GM12878 (cell line): ENCODE measurements at regions not wholly inside any gene's neighbourhood (a gene's known extent, or its start where the extent isn't known, plus 50 kb on each side); places are given as distances from the start of the nearest gene placed in this dataset.

Experiments
- ATAC-seq: fragments of 200-7000 bp; cut with Tn5 transposase; 3 replicates; pipeline ENCODE4 v1.9.1; 2020; ENCODE audit warnings: mild to moderate bottlenecking, moderate library complexity
- BruUV-seq: library from RNA; stranded (reverse); fragments of 400-500 nt; replicated peaks from 2 replicates; lab custom pipeline; 2021; lab: Mats Ljungman, UMichigan
- CTCF ChIA-PET: fragments of 300-600 bp; sonication (Branson Sonifier 250); formaldehyde crosslinking; extraction: SDS; loops from one replicate; lab custom pipeline; 2021; ENCODE audit warnings: inconsistent platforms; lab: Yijun Ruan, JAX
- POLR2A ChIA-PET: fragments of 350-600 bp; formaldehyde crosslinking; extraction: SDS; loops from one replicate; lab custom pipeline; 2021; ENCODE audit warnings: inconsistent platforms; lab: Charles Lee
- RAD21 ChIA-PET: fragments of 300-600 bp; sonication (Branson Sonifier 250); formaldehyde crosslinking; loops from one replicate; lab custom pipeline; 2023; ENCODE audit warnings: antibody characterized with exemption; ENCODE audit not compliant: unreplicated experiment; lab: Charles Lee
- SMC1A ChIA-PET: fragments of 300-600 bp; sonication (Branson Sonifier 250); formaldehyde crosslinking; loops from one replicate; lab custom pipeline; 2023; ENCODE audit not compliant: unreplicated experiment, uncharacterized antibody; lab: Charles Lee
- DNase-seq: peaks from one replicate; pipeline ENCODE4 v3.0.0-alpha.2; 2011; ENCODE audit warnings: low read depth, low spot score
- FAIRE-seq: peaks from 3 replicates; lab custom pipeline; 2011; peaks lifted over from hg19 to GRCh38; lab: Jason Lieb, UNC
- H2AFZ ChIP-seq: 2 replicates; pipeline ENCODE4 v1.6.0; 2011; ENCODE audit warnings: low read depth, low read length, control low read depth; ENCODE audit not compliant: control insufficient read depth
- H3K27ac ChIP-seq: 2 replicates; pipeline ENCODE4 v1.5.1; 2011; ENCODE audit warnings: control low read depth; ENCODE audit not compliant: control insufficient read depth, insufficient read depth
- H3K27me3 ChIP-seq, 2 experiments: replicated peaks in 1 of 2; 2 replicates each; pipeline versions ENCODE4 v1.6.0 to v1.6.1; 2011; ENCODE audit warnings: low read length in 1 of 2; ENCODE audit not compliant: control insufficient read depth in 2 of 2, insufficient read depth in 2 of 2
- H3K36me3 ChIP-seq, 2 experiments: 2 replicates each; pipeline ENCODE4 v1.5.1; 2011; ENCODE audit warnings: low read length in 1 of 2; ENCODE audit not compliant: control insufficient read depth in 2 of 2, insufficient read depth in 2 of 2
- H3K4me1 ChIP-seq: 2 replicates; pipeline ENCODE4 v1.6.1; 2011; ENCODE audit warnings: mild to moderate bottlenecking, low read length, moderate library complexity, mixed read lengths; ENCODE audit not compliant: control insufficient read depth, insufficient read depth
- H3K4me2 ChIP-seq: 2 replicates; pipeline ENCODE4 v1.6.0; 2011; ENCODE audit warnings: control low read depth; ENCODE audit not compliant: control insufficient read depth, insufficient read depth
- H3K4me3 ChIP-seq: fragments of 200-600 bp; sonication (generic); 2 replicates; pipeline ENCODE4 v1.5.1; 2016
- H3K79me2 ChIP-seq: 2 replicates; pipeline ENCODE4 v1.6.0; 2011; ENCODE audit warnings: low read length; ENCODE audit not compliant: control insufficient read depth, insufficient read depth
- H3K9ac ChIP-seq: 2 replicates; pipeline ENCODE4 v1.8.0; 2011; ENCODE audit warnings: low read length, control low read depth, mixed read lengths; ENCODE audit not compliant: control insufficient read depth, insufficient read depth
- H3K9me3 ChIP-seq: replicated peaks from 3 replicates; pipeline ENCODE4 v1.5.1; 2011; ENCODE audit warnings: mild to moderate bottlenecking, low read length; ENCODE audit not compliant: control insufficient read depth, insufficient read depth
- H4K20me1 ChIP-seq: 2 replicates; pipeline ENCODE4 v1.6.0; 2011; ENCODE audit not compliant: control insufficient read depth, insufficient read depth
- EED ChIP-seq: sonication (generic); IDR thresholded peaks from 2 replicates; pipeline ENCODE4 v1.6.1; 2016; ENCODE audit warnings: antibody characterized with exemption, low read depth
- GABPA ChIP-seq: IDR thresholded peaks from 2 replicates; pipeline ENCODE4 v1.6.1; 2014; ENCODE audit warnings: antibody characterized with exemption, low read depth, mild to moderate bottlenecking, inconsistent platforms
- IKZF1 ChIP-seq: fragments of 450-650 bp; conservative IDR thresholded peaks from 2 replicates; pipeline ENCODE4 v1.6.1; 2017; ENCODE audit warnings: antibody characterized with exemption, mild to moderate bottlenecking
- KDM1A ChIP-seq: fragments of 200-600 bp; sonication (generic); IDR thresholded peaks from 2 replicates; pipeline ENCODE4 v1.6.1; 2016; ENCODE audit warnings: borderline replicate concordance
- MEF2B ChIP-seq: fragments of 450-650 bp; IDR thresholded peaks from 2 replicates; pipeline ENCODE4 v1.6.1; 2018; ENCODE audit warnings: mild to moderate bottlenecking, moderate library complexity; ENCODE audit not compliant: partially characterized antibody, poor library complexity, severe bottlenecking
- NR2C2 ChIP-seq: IDR thresholded peaks from 2 replicates; pipeline ENCODE4 v1.6.1; 2011; ENCODE audit warnings: borderline replicate concordance, low read depth; ENCODE audit not compliant: control insufficient read depth, insufficient read length
- NR2F1 ChIP-seq: fragments of 450-650 bp; conservative IDR thresholded peaks from 2 replicates; pipeline ENCODE4 v1.6.1; 2017; ENCODE audit warnings: mild to moderate bottlenecking
- RELA ChIP-seq: fragments of 450-650 bp; IDR thresholded peaks from 2 replicates; pipeline ENCODE4 v1.8.0; 2014; ENCODE audit warnings: borderline replicate concordance; ENCODE audit not compliant: partially characterized antibody
- SMAD5 ChIP-seq: IDR thresholded peaks from 2 replicates; pipeline ENCODE4 v1.6.1; 2016; ENCODE audit warnings: antibody characterized with exemption, low read depth
- WGBS: methylation state at CpG from one replicate; pipeline ENCODE4 v1.1.6; 2016; ENCODE audit warnings: low lambda C conversion rate; ENCODE audit not compliant: insufficient replicate concordance, insufficient coverage; ENCODE audit errors: missing lambda C conversion rate; 5-methylcytosine and 5-hydroxymethylcytosine counted together
- in situ Hi-C: fragments of 300-500 bp; cut with MboI; formaldehyde crosslinking; loops from 9 replicates; pipeline ENCODE4 v1.14.3; 2018; ENCODE audit warnings: mixed read lengths
- intact Hi-C: fragments of 100-400 bp; cut with micrococcal nuclease; formaldehyde crosslinking; loops from one replicate; pipeline ENCODE4 v1.14.2; 2022; ENCODE audit not compliant: unreplicated experiment
- TF ChIP-seq, protein P1 (sequence below): fragments of 450-650 bp; IDR thresholded peaks from 2 replicates; pipeline ENCODE4 v1.6.1; 2014; ENCODE audit warnings: mild to moderate bottlenecking

DNA sequence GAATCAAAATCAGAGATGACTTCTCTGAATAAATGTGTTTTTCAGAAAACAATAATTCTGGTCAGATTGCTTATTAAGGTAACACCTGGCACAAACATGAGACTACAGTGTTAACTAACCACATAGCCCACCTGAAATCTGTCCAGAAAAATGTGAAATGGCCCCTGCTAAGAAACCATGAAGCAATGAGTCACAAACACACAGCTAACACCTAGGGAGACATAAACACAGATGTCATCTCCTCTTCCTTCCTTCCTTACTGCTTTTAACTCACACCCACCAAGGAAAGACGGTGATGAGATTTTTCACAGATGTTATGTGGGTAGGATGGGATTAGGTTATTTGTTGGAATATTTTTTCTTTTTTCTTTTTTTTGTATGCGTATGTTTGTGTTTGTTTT lies 315.0 kb upstream of the STAC start:
- SMC1A ChIA-PET, result no interaction called here
- Histone ChIP-seq H3K9me3 (no peaks in the 10 kb centered on the region), H4K20me1 (no peaks in the 10 kb centered on the region), H3K4me3 (no peak overlapping the region), H3K4me1 (no peaks in the 10 kb centered on the region), H3K27ac (no peak overlapping the region)
- 47% methylated on average over 2 of the region's 2 CpGs for WGBS
- in situ Hi-C loops, result no loop called here
- DNase-seq (no peak), ATAC-seq (no peak)
- POLR2A ChIA-PET, result no interaction called here
- TF ChIP-seq RELA (no peak), KDM1A (no peak), NR2C2 (no peak), EED (no peak), NR2F1 (no peak), GABPA (no peak), SMAD5 (no peak), IKZF1 (no peak), MEF2B (no peak)
- TF ChIP-seq, protein P1, sequence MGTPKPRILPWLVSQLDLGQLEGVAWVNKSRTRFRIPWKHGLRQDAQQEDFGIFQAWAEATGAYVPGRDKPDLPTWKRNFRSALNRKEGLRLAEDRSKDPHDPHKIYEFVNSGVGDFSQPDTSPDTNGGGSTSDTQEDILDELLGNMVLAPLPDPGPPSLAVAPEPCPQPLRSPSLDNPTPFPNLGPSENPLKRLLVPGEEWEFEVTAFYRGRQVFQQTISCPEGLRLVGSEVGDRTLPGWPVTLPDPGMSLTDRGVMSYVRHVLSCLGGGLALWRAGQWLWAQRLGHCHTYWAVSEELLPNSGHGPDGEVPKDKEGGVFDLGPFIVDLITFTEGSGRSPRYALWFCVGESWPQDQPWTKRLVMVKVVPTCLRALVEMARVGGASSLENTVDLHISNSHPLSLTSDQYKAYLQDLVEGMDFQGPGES, result no peak
- TF ChIP-seq, all 136 proteins: peak for 0
- intact Hi-C loops, result no loop called here
- FAIRE-seq, result no peak
- BruUV-seq, result no TSS peak
- ChIA-PET RAD21 (no interaction called here), CTCF (no interaction called here)
- Histone ChIP-seq H3K9ac (no peak overlapping the region), H3K79me2 (no peaks in the 10 kb centered on the region), H3K4me2 (no peak overlapping the region), H3K27me3 (no peaks in the 10 kb centered on the region), H2AFZ (no peak overlapping the region), H3K36me3 (no peaks in the 10 kb centered on the region)
